GM12872 (cell line): ENCODE measurements at regions not wholly inside any gene's neighbourhood (a gene's known extent, or its start where the extent isn't known, plus 50 kb on each side); places are given as distances from the start of the nearest gene placed in this dataset.

ENCODE experiments used
- TF ChIP-seq, protein P1 (sequence below): IDR thresholded peaks from 3 replicates; pipeline ENCODE4 v1.5.1; 2011; ENCODE audit warnings: low read depth, mild to moderate bottlenecking, low read length, moderate library complexity; ENCODE audit not compliant: insufficient read depth

DNA sequence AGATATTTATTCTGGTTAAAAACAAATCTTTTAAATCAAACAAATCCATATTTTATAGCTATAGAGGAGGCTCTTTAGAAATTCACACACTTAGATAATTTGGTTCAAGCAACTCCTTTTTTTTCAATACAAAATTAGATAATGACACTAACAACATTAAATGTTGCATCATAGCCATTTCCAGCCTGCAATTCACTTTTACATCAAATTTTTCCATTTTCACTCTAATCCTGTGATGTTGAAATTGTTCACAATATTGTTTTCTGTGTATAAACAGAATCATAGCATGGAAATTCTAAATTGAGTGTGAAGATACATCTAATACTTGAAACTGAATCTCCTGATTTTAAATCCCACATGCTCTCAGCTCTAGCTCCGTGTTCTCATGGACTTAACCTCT, 482.6 kb downstream of the INHBA start:
- TF ChIP-seq, protein P1, sequence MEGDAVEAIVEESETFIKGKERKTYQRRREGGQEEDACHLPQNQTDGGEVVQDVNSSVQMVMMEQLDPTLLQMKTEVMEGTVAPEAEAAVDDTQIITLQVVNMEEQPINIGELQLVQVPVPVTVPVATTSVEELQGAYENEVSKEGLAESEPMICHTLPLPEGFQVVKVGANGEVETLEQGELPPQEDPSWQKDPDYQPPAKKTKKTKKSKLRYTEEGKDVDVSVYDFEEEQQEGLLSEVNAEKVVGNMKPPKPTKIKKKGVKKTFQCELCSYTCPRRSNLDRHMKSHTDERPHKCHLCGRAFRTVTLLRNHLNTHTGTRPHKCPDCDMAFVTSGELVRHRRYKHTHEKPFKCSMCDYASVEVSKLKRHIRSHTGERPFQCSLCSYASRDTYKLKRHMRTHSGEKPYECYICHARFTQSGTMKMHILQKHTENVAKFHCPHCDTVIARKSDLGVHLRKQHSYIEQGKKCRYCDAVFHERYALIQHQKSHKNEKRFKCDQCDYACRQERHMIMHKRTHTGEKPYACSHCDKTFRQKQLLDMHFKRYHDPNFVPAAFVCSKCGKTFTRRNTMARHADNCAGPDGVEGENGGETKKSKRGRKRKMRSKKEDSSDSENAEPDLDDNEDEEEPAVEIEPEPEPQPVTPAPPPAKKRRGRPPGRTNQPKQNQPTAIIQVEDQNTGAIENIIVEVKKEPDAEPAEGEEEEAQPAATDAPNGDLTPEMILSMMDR = no peak

DNA sequence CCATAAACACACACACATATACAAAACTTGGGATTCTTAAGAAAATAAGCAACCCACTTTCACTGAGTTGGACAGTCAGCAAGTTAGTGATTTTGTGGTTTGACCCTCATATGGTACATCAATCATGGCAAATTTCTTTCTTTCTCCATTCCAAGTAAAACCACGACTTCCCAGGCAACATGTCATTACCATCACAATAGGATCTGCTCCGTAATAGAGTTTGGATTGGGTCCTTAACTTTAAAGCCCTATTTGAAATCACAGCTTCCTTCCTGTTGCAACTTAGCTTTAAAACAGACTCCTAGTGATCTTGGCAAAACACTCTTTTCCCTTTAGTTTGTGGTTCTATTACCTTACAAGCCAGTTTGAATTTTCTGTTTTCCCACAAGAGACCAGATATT, 483.6 kb downstream of the INHBA start:
- TF ChIP-seq, protein P1 = no peak

DNA sequence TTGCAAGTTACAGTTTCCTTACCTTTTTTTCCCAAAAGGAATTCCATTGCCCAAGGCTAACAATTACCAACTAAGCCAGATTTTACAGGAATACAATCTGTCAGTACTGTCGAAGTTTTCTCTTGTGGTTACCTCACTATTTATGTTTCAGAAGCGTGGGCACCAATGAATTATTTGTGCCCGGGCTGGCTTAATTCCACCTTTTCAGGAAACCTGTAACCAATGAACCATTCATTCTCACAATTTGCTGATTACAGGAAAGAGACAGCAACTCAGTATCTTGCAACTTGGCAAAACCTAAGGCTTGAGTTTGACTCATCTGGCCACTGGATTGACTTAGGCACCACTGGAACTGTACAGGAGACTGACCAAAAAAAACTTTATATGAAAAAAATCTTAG, 485.6 kb downstream of the INHBA start:
- TF ChIP-seq, protein P1 = no peak

DNA sequence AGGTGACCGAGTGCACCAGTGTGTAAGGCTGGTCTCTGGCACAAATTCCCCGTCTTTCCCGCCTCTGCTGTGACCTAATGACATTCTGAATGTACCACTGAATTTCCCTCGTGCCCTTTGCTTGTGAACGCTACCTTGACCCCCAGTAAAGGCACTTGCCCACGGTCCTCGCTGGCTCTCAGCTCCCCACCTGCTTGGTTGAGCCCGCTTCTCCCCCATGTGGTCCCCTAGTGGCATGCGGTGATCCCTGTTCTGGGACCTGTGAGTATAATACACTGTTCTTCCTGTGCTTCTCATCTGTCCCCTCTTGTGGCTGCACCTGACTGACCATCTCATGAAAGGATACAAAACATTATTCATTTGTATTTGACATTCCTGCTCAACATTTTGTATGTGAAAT, 495.7 kb downstream of the INHBA start:
- TF ChIP-seq, protein P1 = no peak

DNA sequence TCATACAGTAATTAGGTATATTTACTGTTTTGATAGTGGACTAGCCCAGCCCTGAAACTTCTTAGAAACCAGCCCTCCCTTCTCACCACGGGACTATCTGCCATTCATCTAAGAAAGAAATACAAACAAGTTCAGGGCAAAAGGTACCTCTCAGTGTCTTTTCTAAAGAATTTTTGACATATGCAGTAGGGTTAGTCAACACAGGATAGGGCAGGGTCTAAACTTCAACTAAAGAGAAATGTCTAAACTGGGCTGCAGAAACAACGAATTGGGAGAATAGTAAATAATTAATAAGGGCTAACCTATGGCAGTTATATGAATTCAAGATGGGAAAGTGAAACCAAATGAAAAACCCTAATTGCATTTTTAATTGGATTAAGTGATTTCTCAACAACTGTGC, 496.6 kb downstream of the INHBA start:
- TF ChIP-seq, protein P1 = no peak

DNA sequence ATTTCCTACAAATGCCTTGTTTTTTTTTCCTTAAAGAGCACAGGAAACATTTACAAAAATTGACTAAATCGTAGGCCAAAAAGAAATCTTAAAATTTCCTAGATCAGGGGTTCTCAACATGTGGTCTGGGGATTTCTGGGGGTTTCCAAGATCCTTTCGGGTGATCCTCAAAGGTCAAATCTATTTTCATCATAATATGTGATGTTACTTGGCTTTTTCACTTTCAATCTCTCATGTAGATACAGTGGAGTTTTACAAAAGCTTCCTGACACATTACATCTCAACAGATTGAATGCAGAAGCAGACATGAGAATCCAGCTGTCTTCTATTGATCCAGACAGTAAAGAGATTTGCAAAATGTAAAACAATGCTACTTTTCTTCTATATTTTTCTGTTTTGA, 497.3 kb downstream of the INHBA start:
- TF ChIP-seq, protein P1 = no peak

DNA sequence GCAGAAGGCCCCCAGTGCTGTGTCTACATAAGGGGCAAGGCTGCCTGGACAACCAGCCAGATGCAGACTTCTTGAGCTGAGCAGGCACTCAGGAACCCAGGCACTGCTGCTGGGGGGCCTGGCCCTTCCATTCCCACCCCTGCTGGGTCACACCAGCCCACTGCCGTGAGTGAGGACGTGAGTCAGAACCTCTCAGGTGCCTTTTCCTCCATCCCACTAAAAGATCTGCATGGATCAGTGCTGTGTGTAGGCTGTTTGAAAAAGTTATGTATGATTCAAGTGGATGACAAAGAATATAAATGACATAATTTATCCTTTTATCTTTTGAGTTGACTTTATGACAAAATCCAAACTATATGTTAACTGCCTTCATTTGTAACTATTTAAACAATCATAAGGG, 499.3 kb downstream of the INHBA start:
- TF ChIP-seq, protein P1 = no peak

DNA sequence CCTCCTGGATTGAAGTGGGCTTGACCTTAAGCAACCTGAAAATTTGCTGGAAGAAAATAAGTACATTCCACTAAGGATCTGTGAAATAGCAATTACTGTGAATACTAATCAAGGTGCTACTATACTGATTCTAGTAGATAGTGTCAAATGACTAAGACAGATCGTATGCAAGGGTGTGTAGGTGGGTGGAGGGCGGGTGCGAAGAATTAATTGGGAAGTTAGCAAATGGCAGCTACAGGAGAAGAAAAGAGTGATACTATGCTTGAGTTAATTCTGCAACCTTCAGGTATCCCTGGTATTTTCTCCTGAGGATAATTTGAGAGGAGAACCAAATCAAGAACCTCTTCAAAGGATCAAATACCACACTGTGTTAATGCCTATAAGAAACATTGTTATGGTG, 501.9 kb downstream of the INHBA start:
- TF ChIP-seq, protein P1 = no peak
